ENCODE measurements at regions not wholly inside any gene's neighbourhood (a gene's known extent, or its start where the extent isn't known, plus 50 kb on each side); places are given as distances from the start of the nearest gene placed in this dataset.

DNA sequence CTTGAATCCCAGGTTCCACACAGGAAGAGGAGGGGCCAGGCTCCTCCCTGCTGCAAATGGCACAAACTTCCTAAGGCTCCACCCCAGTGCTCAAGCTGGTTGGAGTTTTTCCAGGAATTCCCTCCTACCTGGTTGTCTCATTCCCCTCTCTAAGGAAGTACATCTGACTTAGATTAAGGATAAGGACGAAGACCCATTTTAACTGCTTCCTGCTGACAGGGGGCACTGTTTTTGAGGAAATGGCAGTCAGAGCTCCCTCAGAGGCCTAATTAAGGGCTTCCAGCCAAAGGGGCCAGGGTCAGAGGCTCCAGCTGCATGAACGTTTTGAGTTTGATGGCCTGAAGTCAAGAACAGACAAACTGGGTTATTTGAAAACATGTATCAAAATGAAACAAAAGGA lies 1084.7 kb downstream of the SLC6A15 start:
- no peaks in the 10 kb centered on the region for H3K9me3 Mint-ChIP-seq

DNA sequence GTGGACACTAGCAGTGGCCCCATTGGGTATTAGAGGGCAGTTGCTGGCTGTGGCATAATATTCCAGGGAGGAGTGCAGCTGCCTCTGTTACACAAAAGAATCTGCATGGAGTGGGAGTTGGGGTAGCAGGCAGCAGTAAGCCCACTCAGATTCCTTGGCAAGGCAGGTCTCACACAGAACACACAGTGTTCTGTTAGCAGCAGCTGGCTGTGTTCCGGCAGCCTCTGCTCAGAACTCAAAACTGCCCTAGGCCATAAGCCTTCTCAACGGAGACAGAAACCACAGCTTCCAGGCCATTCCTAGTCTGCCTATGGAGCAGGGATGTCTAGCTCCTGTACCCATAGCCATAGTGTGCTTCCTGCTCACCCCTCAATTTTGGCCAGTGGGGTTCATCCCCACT lies 1085.4 kb downstream of the SLC6A15 start:
- no peak for ATAC-seq (replicated peaks)
- no peak overlapping the region for H3K27ac Mint-ChIP-seq

More for the DNA sequence above, 1084.7 kb downstream of the SLC6A15 start:
- Mint-ChIP-seq H3K27ac (no peak overlapping the region), H3K36me3 (no peaks in the 10 kb centered on the region), H3K4me1 (no peaks in the 10 kb centered on the region), H3K4me3 (no peak overlapping the region), H3K27me3 (no peaks in the 10 kb centered on the region)
- DNase-seq (no peak), ATAC-seq (replicated peaks) (no peak)

DNA sequence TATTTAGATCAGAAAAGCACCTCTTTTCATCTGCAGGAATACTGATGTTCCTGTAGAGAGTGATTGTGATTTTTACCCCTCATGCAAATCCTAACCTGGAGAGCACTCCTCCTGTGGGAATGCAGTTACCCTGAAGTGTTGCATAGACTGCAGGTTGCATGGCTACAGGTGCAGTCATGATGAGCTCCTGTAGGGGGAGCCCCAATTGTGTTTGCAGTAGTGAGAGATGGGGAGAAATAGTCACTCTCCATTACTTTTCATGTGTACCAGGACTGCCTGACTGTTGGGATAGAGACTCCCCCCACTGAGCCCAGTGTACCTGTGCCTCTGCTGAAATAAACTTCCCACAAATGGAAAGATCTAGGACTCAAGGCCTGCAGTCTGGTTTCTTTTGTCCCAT lies 1086.5 kb downstream of the SLC6A15 start:
- Mint-ChIP-seq H3K36me3 (no peaks in the 10 kb centered on the region), H3K27me3 (no peaks in the 10 kb centered on the region), H3K27ac (no peak overlapping the region), H3K4me1 (no peaks in the 10 kb centered on the region), H3K9me3 (no peaks in the 10 kb centered on the region), H3K4me3 (no peak overlapping the region)
- ATAC-seq (replicated peaks), result peak; percentile 53 to 60
- no peak for DNase-seq

More for the DNA sequence above, 1085.4 kb downstream of the SLC6A15 start:
- H3K4me1 Mint-ChIP-seq, result no peaks in the 10 kb centered on the region
- H3K9me3 Mint-ChIP-seq, result no peaks in the 10 kb centered on the region
- no peak for DNase-seq
- no peaks in the 10 kb centered on the region for H3K36me3 Mint-ChIP-seq
- no peaks in the 10 kb centered on the region for H3K27me3 Mint-ChIP-seq
- no peak overlapping the region for H3K4me3 Mint-ChIP-seq

GRCh38 chr12:83823386-83824045 lies 1089.1 kb downstream of the SLC6A15 start:
- Mint-ChIP-seq H3K4me1 (no peaks in the 10 kb centered on the region), H3K27ac (no peak overlapping the region), H3K27me3 (no peaks in the 10 kb centered on the region), H3K36me3 (no peaks in the 10 kb centered on the region), H3K4me3 (no peak overlapping the region), H3K9me3 (no peaks in the 10 kb centered on the region)
- DNase-seq (peak; percentile 9), ATAC-seq (replicated peaks) (peak; percentile 74 to 81)

GRCh38 chr12:83821967-83822366 lies 1090.6 kb downstream of the SLC6A15 start:
- Mint-ChIP-seq H3K4me3 (no peak overlapping the region), H3K36me3 (no peaks in the 10 kb centered on the region), H3K4me1 (no peaks in the 10 kb centered on the region), H3K9me3 (no peaks in the 10 kb centered on the region), H3K27ac (no peak overlapping the region), H3K27me3 (no peaks in the 10 kb centered on the region)
- DNase-seq, result no peak
- no peak for ATAC-seq (replicated peaks)

- no peaks in the 10 kb centered on the region for H3K4me1 Mint-ChIP-seq
- ATAC-seq (replicated peaks) (no peak), DNase-seq (no peak)
- no peaks in the 10 kb centered on the region for H3K36me3 Mint-ChIP-seq
- H3K9me3 Mint-ChIP-seq, result no peaks in the 10 kb centered on the region
- H3K27me3 Mint-ChIP-seq, result no peaks in the 10 kb centered on the region
- no peak overlapping the region for H3K27ac Mint-ChIP-seq
- no peak overlapping the region for H3K4me3 Mint-ChIP-seq
Observed at GRCh38 chr12:83818881-83819280, 1093.7 kb downstream of the SLC6A15 start.

DNA sequence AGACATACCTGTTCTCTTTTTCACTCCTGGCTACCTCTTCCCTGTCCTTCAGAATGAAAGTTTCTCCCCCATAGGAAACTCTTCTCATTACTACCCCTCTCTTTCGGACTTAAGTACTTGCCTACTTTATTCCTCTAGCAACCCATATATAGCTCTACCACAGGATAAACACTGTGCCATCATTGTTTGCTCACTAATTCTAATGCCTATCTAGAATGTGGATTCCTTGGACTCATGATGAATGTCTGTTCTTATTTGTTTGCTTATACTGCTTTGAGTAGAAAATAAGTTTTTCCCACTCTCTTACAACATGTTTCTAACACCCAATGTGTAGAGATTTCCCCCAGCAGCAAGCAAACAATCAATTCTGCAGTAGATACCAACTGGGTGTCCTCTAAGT lies 1094.9 kb downstream of the SLC6A15 start:
- DNase-seq, result no peak
- Mint-ChIP-seq H3K36me3 (no peaks in the 10 kb centered on the region), H3K27ac (no peak overlapping the region), H3K27me3 (no peaks in the 10 kb centered on the region), H3K4me3 (no peak overlapping the region), H3K4me1 (no peaks in the 10 kb centered on the region), H3K9me3 (no peaks in the 10 kb centered on the region)
- ATAC-seq (replicated peaks), result no peak

GRCh38 chr12:83808591-83808990 lies 1104.0 kb downstream of the SLC6A15 start:
- ATAC-seq (replicated peaks) (no peak), DNase-seq (no peak)
- H3K9me3 Mint-ChIP-seq, result no peaks in the 10 kb centered on the region
- H3K27ac Mint-ChIP-seq, result no peak overlapping the region
- no peaks in the 10 kb centered on the region for H3K27me3 Mint-ChIP-seq
- no peaks in the 10 kb centered on the region for H3K36me3 Mint-ChIP-seq
- H3K4me1 Mint-ChIP-seq, result no peaks in the 10 kb centered on the region
- no peak overlapping the region for H3K4me3 Mint-ChIP-seq

DNA sequence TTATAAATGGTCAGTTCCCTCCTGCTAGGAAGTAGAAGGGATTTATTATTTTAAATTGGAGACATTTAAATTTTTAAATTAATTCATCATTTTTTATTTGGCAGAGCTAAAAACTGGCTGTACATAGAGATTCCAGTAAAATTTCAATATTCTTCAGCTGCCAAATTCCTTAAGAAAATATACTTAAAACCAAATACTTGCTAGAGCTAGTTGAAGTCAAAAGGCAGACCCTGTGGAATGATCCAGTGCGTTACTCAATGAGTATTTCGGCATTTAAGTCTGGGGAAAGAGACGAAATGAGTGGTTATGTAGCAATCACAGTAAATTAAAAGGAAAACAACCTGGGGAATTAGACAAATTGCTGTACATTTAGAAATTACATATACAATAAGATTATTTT lies 1104.7 kb downstream of the SLC6A15 start:
- Mint-ChIP-seq H3K27me3 (no peaks in the 10 kb centered on the region), H3K4me1 (no peaks in the 10 kb centered on the region), H3K36me3 (no peaks in the 10 kb centered on the region), H3K4me3 (no peak overlapping the region), H3K9me3 (no peaks in the 10 kb centered on the region), H3K27ac (no peak overlapping the region)
- ATAC-seq (replicated peaks) (no peak), DNase-seq (no peak)

GRCh38 chr12:83805873-83806272 lies 1106.7 kb downstream of the SLC6A15 start:
- no peak overlapping the region for H3K4me3 Mint-ChIP-seq
- no peak for ATAC-seq (replicated peaks)
- H3K9me3 Mint-ChIP-seq, result no peaks in the 10 kb centered on the region
- H3K4me1 Mint-ChIP-seq, result no peaks in the 10 kb centered on the region
- no peaks in the 10 kb centered on the region for H3K27me3 Mint-ChIP-seq
- DNase-seq, result no peak
- no peaks in the 10 kb centered on the region for H3K36me3 Mint-ChIP-seq
- H3K27ac Mint-ChIP-seq, result no peak overlapping the region

DNA sequence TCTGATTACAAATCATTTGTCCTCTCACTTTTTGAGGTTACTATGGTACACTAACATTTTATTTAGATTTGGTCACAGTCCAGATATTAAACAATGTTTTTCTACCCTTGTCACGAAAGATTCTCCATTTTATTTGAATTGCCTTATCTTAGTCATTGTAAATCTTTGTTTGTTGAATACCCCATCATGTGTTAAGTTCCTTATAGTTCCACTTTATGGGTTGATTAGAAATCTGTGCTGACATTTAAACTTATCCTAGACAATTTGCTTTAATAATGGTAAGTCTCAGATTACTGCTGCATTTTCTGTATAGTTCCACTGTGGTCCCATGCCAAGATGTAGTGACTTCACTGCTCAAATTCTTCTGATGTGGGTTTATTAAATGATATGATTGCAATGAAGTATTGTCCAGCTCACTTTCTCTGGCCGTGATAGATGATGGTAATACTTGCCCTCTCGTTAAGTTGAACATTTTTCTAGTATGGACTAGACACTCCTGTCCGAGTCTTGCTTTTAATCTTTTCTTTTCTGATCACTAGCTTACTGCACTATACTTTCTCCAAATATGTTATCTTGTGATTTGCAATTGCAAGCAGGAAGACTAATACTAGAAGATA lies 1107.3 kb downstream of the SLC6A15 start:
- Mint-ChIP-seq H3K27me3 (no peaks in the 10 kb centered on the region), H3K27ac (no peak overlapping the region), H3K4me3 (no peak overlapping the region), H3K36me3 (no peaks in the 10 kb centered on the region), H3K9me3 (no peaks in the 10 kb centered on the region), H3K4me1 (no peaks in the 10 kb centered on the region)
- DNase-seq (no peak), ATAC-seq (replicated peaks) (no peak)

GRCh38 chr12:83801972-83802371 lies 1110.6 kb downstream of the SLC6A15 start:
- DNase-seq, result no peak
- Mint-ChIP-seq H3K36me3 (no peaks in the 10 kb centered on the region), H3K27me3 (no peaks in the 10 kb centered on the region), H3K27ac (no peak overlapping the region), H3K9me3 (no peaks in the 10 kb centered on the region), H3K4me1 (no peaks in the 10 kb centered on the region), H3K4me3 (no peak overlapping the region)
- ATAC-seq (replicated peaks), result no peak

DNA sequence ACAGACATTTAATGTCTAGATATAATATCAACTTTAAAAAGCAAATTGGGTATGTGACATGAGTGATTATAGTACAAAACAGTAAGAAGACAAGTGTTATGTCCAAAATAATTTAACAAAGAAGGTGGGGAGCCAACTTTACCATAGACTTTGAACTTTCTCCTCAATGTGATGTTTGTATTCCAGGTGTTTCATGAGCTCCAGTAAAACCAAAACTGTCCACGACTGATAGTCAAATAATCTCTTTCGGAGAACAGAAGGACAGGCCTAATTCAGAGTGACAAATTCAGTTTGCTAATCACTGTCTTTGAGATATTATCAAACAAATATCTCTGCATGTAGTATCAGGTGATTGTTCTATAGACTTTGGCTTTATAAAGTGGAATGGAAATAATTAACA lies 1112.6 kb downstream of the SLC6A15 start:
- H3K27ac Mint-ChIP-seq, result no peak overlapping the region
- DNase-seq (no peak), ATAC-seq (replicated peaks) (no peak)
- H3K9me3 Mint-ChIP-seq, result no peaks in the 10 kb centered on the region
- H3K27me3 Mint-ChIP-seq, result no peaks in the 10 kb centered on the region
- H3K4me3 Mint-ChIP-seq, result no peak overlapping the region
- H3K36me3 Mint-ChIP-seq, result no peaks in the 10 kb centered on the region
- no peaks in the 10 kb centered on the region for H3K4me1 Mint-ChIP-seq

DNA sequence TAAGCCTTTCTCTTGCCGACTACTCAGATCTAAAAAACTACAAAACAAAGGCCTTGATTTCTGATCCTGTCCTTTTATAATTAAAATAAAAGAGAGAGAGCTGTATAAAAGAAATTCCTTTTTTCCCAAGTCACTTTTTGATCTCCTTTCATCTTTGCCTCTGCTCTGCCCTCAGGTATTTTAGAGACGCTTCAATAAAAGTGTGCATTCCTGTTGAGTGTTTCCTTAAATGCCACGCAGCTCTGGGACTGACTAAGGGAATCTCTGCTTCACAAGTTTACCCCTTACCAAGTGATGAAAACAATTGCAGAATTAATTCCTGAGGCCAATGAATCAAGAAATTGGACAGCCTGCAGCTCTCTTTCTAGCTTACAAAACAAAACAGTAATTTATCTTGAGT lies 1109.8 kb downstream of the TMTC2 start:
- H3K27me3 Mint-ChIP-seq, result no peaks in the 10 kb centered on the region

GRCh38 chr12:83793616-83794015 lies 1106.9 kb downstream of the TMTC2 start:
- H3K4me1 Mint-ChIP-seq, result no peaks in the 10 kb centered on the region
- no peak for DNase-seq
- no peaks in the 10 kb centered on the region for H3K36me3 Mint-ChIP-seq
- H3K9me3 Mint-ChIP-seq, result peaks cover 0 to 4% of the 10 kb centered on the region in 2 donors
- H3K27ac Mint-ChIP-seq, result no peak overlapping the region
- no peaks in the 10 kb centered on the region for H3K27me3 Mint-ChIP-seq
- H3K4me3 Mint-ChIP-seq, result no peak overlapping the region
- ATAC-seq (replicated peaks), result no peak

More for the DNA sequence above, 1109.8 kb downstream of the TMTC2 start:
- DNase-seq (no peak), ATAC-seq (replicated peaks) (no peak)
- Mint-ChIP-seq H3K36me3 (no peaks in the 10 kb centered on the region), H3K4me1 (no peaks in the 10 kb centered on the region), H3K27ac (no peak overlapping the region), H3K4me3 (no peak overlapping the region), H3K9me3 (no peaks in the 10 kb centered on the region)
